DOHH2 (cell line): ENCODE measurements at regions not wholly inside any gene's neighbourhood (a gene's known extent, or its start where the extent isn't known, plus 50 kb on each side); places are given as distances from the start of the nearest gene placed in this dataset.

ENCODE experiments used
- CTCF ChIP-seq: fragments of 200-600 bp; sonication (generic); IDR thresholded peaks from one replicate; pipeline ENCODE4 v1.5.1; 2014; ENCODE audit warnings: antibody characterized with exemption, mild to moderate bottlenecking, low read depth, low read length; ENCODE audit not compliant: poor library complexity, severe bottlenecking
- EZH2phosphoT487 ChIP-seq: fragments of 200-600 bp; sonication (generic); IDR thresholded peaks from 2 replicates; pipeline ENCODE4 v1.6.1; 2017; ENCODE audit warnings: borderline replicate concordance, mild to moderate bottlenecking, antibody characterized with exemption, low read length, moderate library complexity, mixed read lengths

GRCh38 chr3:76410762-76411281, 625.5 kb upstream of the ZNF717 start:
- TF ChIP-seq CTCF (no peak), EZH2phosphoT487 (no peak)
